22Rv1 (cell line): ENCODE measurements at regions not wholly inside any gene's neighbourhood (a gene's known extent, or its start where the extent isn't known, plus 50 kb on each side); places are given as distances from the start of the nearest gene placed in this dataset.

Experiments
- H3K27ac ChIP-seq: fragments of 450-650 bp; 2 replicates; pipeline ENCODE4 v1.5.1; 2017
- CTCF ChIP-seq: fragments of 450-650 bp; IDR thresholded peaks from 2 replicates; pipeline ENCODE4 v1.5.1; 2017; ENCODE audit warnings: mild to moderate bottlenecking
- ZFX ChIP-seq: fragments of 450-650 bp; IDR thresholded peaks from 2 replicates; pipeline ENCODE4 v1.6.1; 2017; ENCODE audit warnings: antibody characterized with exemption, borderline replicate concordance

- no peak overlapping the region for H3K27ac ChIP-seq
- TF ChIP-seq CTCF, result no peak
- TF ChIP-seq ZFX, result no peak
Measured at GRCh38 chr6:114421199-114421598, 78.4 kb upstream of the HS3ST5 start.

GRCh38 chr6:114419175-114419574 is 76.4 kb upstream of the HS3ST5 start:
- TF ChIP-seq ZFX (no peak), CTCF (no peak)

GRCh38 chr6:114418304-114418972 is 75.6 kb upstream of the HS3ST5 start:
- H3K27ac ChIP-seq, result no peak overlapping the region
- TF ChIP-seq CTCF, result no peak
- no peak for TF ChIP-seq ZFX

More at GRCh38 chr6:114419175-114419574, 76.4 kb upstream of the HS3ST5 start:
- H3K27ac ChIP-seq, result no peak overlapping the region

GRCh38 chr6:114407426-114408035 is 64.7 kb upstream of the HS3ST5 start:
- no peak overlapping the region for H3K27ac ChIP-seq
- TF ChIP-seq CTCF, result no peak
- no peak for TF ChIP-seq ZFX

GRCh38 chr6:114404339-114404955 is 61.6 kb upstream of the HS3ST5 start:
- H3K27ac ChIP-seq, result no peak overlapping the region
- no peak for TF ChIP-seq ZFX
- no peak for TF ChIP-seq CTCF

GRCh38 chr6:114403858-114404257 is 61.0 kb upstream of the HS3ST5 start:
- H3K27ac ChIP-seq, result no peak overlapping the region
- no peak for TF ChIP-seq ZFX
- TF ChIP-seq CTCF, result no peak

GRCh38 chr6:114398481-114398880 is 55.7 kb upstream of the HS3ST5 start:
- H3K27ac ChIP-seq, result no peak overlapping the region
- TF ChIP-seq CTCF (no peak), ZFX (no peak)
